ENCODE measurements at regions not wholly inside any gene's neighbourhood (a gene's known extent, or its start where the extent isn't known, plus 50 kb on each side); places are given as distances from the start of the nearest gene placed in this dataset.
"Not testable (repeated sequence)": the region's sequence is repeated elsewhere in the genome, so short reads cannot be mapped to it uniquely, and the experiment has no call there.

DNA sequence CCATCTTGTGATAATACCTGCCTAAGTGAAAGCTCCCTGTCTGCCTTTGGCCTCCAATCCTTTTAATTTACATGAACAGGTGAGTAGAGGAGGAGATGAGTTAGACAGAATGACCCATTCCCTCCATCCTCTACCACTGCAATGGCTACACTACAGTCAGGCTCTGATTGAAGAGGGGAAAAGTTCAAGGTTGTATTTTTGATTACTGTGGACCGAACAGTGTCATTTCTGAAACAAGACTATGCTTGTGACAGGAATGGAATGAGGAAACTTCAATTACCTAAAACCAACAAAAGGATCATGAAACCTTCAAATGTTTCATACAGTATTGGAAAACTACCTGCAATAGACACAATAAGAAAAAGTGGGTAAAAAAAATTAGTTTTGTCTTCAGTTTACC is 85.5 kb upstream of the GBE1 start:
- Histone ChIP-seq H3K4me3 (ENCODE audit: low read depth, low read length) (no peak overlapping the region), H3K36me3 (ENCODE audit: control insufficient read depth, insufficient read depth, low read length) (no peaks in the 10 kb centered on the region), H3K27me3 (ENCODE audit: control insufficient read depth, insufficient read depth, low read length) (no peaks in the 10 kb centered on the region)
- FAIRE-seq, result no peak
- no peak for TF ChIP-seq CTCF (IDR thresholded peaks at IDR 0.05; ENCODE audit: insufficient read depth, low read length, severe bottlenecking)
- DNase-seq (ENCODE audit: low read depth), result peak; percentile 6

GRCh38 chr3:81841540-81841939 is 80.1 kb upstream of the GBE1 start:
- no peak for TF ChIP-seq CTCF (IDR thresholded peaks at IDR 0.05; ENCODE audit: insufficient read depth, low read length, severe bottlenecking)
- Histone ChIP-seq H3K4me3 (ENCODE audit: low read depth, low read length) (no peak overlapping the region), H3K27me3 (ENCODE audit: control insufficient read depth, insufficient read depth, low read length) (no peaks in the 10 kb centered on the region), H3K36me3 (ENCODE audit: control insufficient read depth, insufficient read depth, low read length) (no peaks in the 10 kb centered on the region)
- no peak for FAIRE-seq
- DNase-seq (ENCODE audit: low read depth), result no peak

GRCh38 chr3:81839504-81840094 is 78.2 kb upstream of the GBE1 start:
- TF ChIP-seq CTCF (IDR thresholded peaks at IDR 0.05; ENCODE audit: insufficient read depth, low read length, severe bottlenecking), result no peak
- no peak overlapping the region for H3K4me3 ChIP-seq (ENCODE audit: low read depth, low read length)
- no peaks in the 10 kb centered on the region for H3K27me3 ChIP-seq (ENCODE audit: control insufficient read depth, insufficient read depth, low read length)
- H3K36me3 ChIP-seq (ENCODE audit: control insufficient read depth, insufficient read depth, low read length), result no peaks in the 10 kb centered on the region
- FAIRE-seq, result no peak
- DNase-seq (ENCODE audit: low read depth), result no peak

DNA sequence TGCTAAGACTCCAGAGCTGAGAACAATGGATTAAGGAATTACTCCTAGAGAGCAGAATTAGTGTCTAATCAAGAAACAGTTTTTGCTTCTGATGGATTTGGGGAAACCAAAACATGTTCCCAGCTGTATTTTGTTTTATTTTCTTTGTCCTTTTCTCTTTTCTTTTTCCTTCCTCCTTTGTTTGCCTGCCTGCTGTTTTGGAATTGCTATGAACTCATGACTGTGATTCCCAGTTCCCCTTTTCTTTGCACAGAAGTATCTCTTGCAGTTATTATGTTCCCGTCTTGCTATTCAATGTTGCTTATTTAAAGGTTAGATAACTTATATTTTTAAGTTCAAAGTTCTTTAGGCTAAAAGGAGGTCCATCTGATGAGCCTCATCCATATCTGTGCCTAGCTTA is 77.0 kb upstream of the GBE1 start:
- TF ChIP-seq CTCF (IDR thresholded peaks at IDR 0.05; ENCODE audit: insufficient read depth, low read length, severe bottlenecking), result no peak
- FAIRE-seq (no peak), DNase-seq (ENCODE audit: low read depth) (no peak)
- H3K4me3 ChIP-seq (ENCODE audit: low read depth, low read length), result no peak overlapping the region
- H3K27me3 ChIP-seq (ENCODE audit: control insufficient read depth, insufficient read depth, low read length), result no peaks in the 10 kb centered on the region
- no peaks in the 10 kb centered on the region for H3K36me3 ChIP-seq (ENCODE audit: control insufficient read depth, insufficient read depth, low read length)

DNA sequence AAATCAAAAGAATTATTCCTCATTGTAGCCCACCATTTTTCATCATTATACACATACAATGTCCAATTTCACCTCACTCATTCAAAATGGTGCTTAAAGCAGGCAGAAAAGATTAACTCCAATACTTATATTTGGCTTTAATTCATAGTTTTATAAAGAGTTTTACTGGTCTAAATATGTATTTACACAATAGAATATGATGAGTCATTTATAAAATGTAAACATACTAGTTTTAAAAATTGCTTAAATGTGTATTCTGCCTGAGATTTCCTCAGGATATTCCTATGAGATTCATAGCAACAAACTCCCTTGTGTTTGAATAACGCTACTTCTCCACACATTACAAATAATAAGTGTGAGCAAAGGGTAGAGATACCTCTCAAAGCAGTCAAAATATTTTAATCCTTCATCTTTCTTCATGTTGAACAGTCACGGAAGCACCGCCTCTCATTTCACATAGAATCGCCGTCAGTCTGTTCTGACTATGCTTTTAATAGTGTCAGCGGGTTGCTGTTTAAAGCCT is 75.7 kb upstream of the GBE1 start:
- H3K36me3 ChIP-seq (ENCODE audit: control insufficient read depth, insufficient read depth, low read length), result no peaks in the 10 kb centered on the region
- DNase-seq (ENCODE audit: low read depth), result peak; percentile 29
- H3K27me3 ChIP-seq (ENCODE audit: control insufficient read depth, insufficient read depth, low read length), result no peaks in the 10 kb centered on the region
- FAIRE-seq, result no peak
- no peak for TF ChIP-seq CTCF (IDR thresholded peaks at IDR 0.05; ENCODE audit: insufficient read depth, low read length, severe bottlenecking)
- no peak overlapping the region for H3K4me3 ChIP-seq (ENCODE audit: low read depth, low read length)

DNA sequence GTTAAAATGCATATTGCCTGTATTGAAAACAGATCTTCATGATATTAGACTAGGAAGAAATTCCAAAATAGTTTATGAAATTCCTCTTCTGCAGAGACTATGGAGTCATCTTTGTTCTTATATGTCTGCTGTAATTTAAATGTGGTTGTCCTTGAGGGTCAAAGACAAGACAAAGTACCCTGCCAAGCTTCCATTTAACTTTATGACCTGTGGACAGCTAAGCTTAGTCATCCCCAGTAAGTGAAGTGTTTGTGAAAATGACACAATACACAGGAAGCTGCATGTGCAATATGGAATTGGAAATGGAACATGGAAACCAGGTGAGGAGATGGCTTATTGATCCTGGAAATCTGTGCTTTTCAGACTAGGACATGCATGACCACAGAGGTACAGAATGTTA is 68.5 kb upstream of the GBE1 start:
- TF ChIP-seq CTCF (IDR thresholded peaks at IDR 0.05; ENCODE audit: insufficient read depth, low read length, severe bottlenecking), result no peak
- no peak overlapping the region for H3K4me3 ChIP-seq (ENCODE audit: low read depth, low read length)
- H3K36me3 ChIP-seq (ENCODE audit: control insufficient read depth, insufficient read depth, low read length), result no peaks in the 10 kb centered on the region
- H3K27me3 ChIP-seq (ENCODE audit: control insufficient read depth, insufficient read depth, low read length), result no peaks in the 10 kb centered on the region
- no peak for FAIRE-seq
- peak; percentile 12 for DNase-seq (ENCODE audit: low read depth)

DNA sequence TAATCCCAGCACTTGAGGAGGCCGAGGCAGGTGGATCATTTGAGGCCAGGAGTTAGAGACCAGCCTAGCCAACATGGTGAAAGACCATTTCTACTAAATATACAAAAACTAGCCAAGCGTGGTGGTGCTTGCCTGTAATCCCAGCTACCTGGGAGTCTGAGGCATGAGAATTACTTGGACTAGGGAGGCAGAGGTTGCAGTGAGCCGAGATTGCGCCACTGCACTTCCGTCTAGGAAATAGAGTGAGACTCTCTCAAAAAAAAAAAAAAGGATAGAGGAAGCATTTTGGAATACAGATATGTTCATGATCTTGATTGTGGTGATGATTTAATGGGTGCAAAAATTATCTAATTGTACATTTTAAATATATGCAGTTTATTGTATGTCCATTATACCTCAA is 67.8 kb upstream of the GBE1 start:
- not testable (repeated sequence) for H3K4me3 ChIP-seq (ENCODE audit: low read depth, low read length); DNase-seq (ENCODE audit: low read depth); H3K27me3 ChIP-seq (ENCODE audit: control insufficient read depth, insufficient read depth, low read length); H3K36me3 ChIP-seq (ENCODE audit: control insufficient read depth, insufficient read depth, low read length); FAIRE-seq

Measured in bronchial epithelial cell (primary cell).